ENCODE measurements at regions not wholly inside any gene's neighbourhood (a gene's known extent, or its start where the extent isn't known, plus 50 kb on each side); places are given as distances from the start of the nearest gene placed in this dataset.

GRCh38 chr11:109109571-109110315 is 312.2 kb upstream of the C11orf87 start:
- TF ChIP-seq CTCF (IDR thresholded peaks at IDR 0.05) (no peak), POLR2A (IDR thresholded peaks at IDR 0.05) (no peak)

All from adrenal gland (tissue), 5 donors.